HAP-1 (cell line): ENCODE measurements at regions not wholly inside any gene's neighbourhood (a gene's known extent, or its start where the extent isn't known, plus 50 kb on each side); places are given as distances from the start of the nearest gene placed in this dataset.
A peak's percentile ranks its signal among the peaks of the same experiment; 100 is the strongest.

Experiments used
- DNase-seq, 2 experiments: peaks; one replicate each; pipeline ENCODE4 v3.0.0-alpha.2; 2016 to 2020; ENCODE audit warnings: low spot score in 2 of 2
- H3K27me3 ChIP-seq: fragments of 250-450 bp; sonication (Bioruptor Pico); 2 replicates; pipeline ENCODE4 v1.5.1; 2020; ENCODE audit warnings: low read depth, mild to moderate bottlenecking, moderate library complexity
- H3K36me3 ChIP-seq: fragments of 250-450 bp; sonication (Bioruptor Pico); replicated peaks from 2 replicates; pipeline ENCODE4 v1.5.1; 2020; ENCODE audit warnings: mild to moderate bottlenecking
- H3K4me1 ChIP-seq: fragments of 250-450 bp; sonication (Bioruptor Pico); 2 replicates; pipeline ENCODE4 v1.5.1; 2020; ENCODE audit warnings: mild to moderate bottlenecking
- H3K4me3 ChIP-seq: fragments of 250-450 bp; sonication (Bioruptor Pico); 2 replicates; pipeline ENCODE4 v1.5.1; 2020; ENCODE audit warnings: mild to moderate bottlenecking, moderate library complexity
- H3K9me3 ChIP-seq: fragments of 250-450 bp; sonication (Bioruptor Pico); 2 replicates; pipeline ENCODE4 v1.5.1; 2020; ENCODE audit warnings: mild to moderate bottlenecking, moderate library complexity
- in situ Hi-C: fragments of 300-500 bp; cut with MboI; formaldehyde crosslinking; loops from 3 replicates; pipeline ENCODE4 v1.14.3; 2020; ENCODE audit warnings: low sequenced_read_pairs, inconsistent platforms, mixed read lengths

DNA sequence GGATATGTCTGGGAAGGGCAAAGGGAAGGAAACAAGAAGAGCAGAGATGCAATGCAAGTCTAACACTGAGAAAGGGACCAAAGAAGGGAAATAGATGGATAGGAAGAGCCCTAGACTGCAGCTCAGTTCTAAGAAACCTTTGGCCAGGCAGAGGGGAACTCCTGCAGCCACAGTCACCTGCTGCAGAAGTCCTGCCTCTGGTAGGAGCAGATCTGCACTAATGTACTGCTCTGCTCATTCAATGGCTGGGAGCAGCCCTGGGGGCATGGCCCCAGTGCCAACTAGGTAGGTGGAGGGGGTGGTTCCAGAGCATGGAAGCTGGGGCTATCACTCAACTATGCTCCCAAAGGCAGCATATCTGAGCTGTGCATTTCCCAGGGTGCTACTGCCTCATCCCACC lies 388.9 kb downstream of the PCNX1 start:
- no peaks in the 10 kb centered on the region for H3K9me3 ChIP-seq
- in situ Hi-C loops: no loop called here
- no peak overlapping the region for H3K4me3 ChIP-seq
- H3K27me3 ChIP-seq: no peaks in the 10 kb centered on the region
- H3K36me3 ChIP-seq: no peaks in the 10 kb centered on the region
- H3K4me1 ChIP-seq: no peaks in the 10 kb centered on the region
- no peak for DNase-seq

DNA sequence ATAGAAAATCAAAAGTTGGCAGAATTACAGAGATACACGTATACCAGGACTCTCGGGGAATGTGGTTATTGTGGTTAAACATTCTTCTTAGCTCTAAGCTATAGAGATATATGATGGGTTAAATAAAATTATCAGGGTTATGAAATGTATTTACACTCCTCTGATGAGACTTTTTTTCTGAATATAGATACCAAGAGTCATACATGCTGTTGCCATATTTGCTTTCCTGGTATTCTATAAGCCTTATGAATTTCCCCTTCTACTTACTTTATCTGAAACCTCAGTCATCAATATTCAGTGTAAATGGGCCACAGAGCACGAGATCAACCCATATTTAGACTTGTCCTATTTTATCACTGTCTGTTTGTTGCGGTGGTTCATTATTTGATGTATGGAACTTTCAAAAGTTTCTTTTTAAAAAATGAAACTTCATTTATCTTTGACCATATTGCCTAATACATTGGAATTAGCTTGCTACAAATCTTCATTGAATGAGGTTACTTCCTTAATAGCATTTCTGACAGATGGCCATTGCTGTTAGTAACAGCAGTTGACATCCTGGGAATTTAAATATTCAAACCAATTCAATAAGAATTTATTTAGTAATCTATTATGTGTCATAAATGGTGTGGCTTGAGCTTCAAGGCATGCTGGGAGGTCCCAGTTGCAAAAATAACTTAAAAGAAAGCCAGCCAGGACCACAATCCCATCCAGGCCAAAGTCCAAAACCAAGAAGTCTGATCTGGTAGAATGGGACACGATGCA lies 393.5 kb downstream of the PCNX1 start:
- no peaks in the 10 kb centered on the region for H3K9me3 ChIP-seq
- H3K4me3 ChIP-seq: no peak overlapping the region
- no peaks in the 10 kb centered on the region for H3K36me3 ChIP-seq
- in situ Hi-C loops: no loop called here
- H3K27me3 ChIP-seq: no peaks in the 10 kb centered on the region
- no peaks in the 10 kb centered on the region for H3K4me1 ChIP-seq
- DNase-seq: no peak

DNA sequence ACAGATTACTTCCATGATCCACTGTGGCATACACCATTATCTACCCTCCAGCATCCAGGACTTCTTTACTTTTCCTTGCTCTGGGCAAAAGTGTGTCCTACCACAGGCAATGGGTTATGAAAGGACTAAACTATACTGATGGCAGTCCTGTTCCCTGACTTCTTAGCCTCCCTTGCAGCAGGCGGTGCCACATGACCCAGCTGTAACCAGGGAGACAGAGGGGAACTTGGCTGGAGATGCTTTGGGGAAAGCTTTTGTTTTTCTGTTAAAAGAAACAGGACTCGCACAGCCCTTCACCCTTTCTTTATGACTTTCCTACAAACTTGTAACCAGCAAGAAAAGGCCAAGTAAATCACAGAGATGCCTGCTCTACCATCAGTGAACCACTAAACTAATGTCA lies 394.4 kb downstream of the PCNX1 start:
- DNase-seq: no peak
- Histone ChIP-seq H3K4me3 (no peak overlapping the region), H3K4me1 (no peaks in the 10 kb centered on the region), H3K36me3 (no peaks in the 10 kb centered on the region), H3K9me3 (no peaks in the 10 kb centered on the region), H3K27me3 (no peaks in the 10 kb centered on the region)
- in situ Hi-C loops: no loop called here

DNA sequence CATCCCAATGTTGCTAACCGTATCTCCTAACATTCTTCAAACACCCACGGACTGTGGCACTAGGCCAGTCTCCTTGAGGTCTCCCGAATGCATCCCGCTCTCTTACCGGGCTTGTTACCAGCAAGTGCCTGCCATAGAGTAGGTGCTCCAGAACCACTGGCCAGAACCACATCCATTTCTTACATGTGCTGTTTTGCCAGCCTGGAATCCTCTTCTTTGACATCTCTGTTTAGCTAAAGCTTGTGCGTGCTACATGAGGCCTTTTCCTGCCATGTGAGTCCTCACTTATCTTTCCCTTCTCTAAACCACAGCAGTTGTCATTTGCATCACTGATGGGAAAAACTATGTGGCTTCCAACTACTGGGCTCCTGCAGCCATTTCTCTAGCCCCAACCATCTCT lies 397.4 kb downstream of the PCNX1 start:
- Histone ChIP-seq H3K4me1 (no peaks in the 10 kb centered on the region), H3K4me3 (no peak overlapping the region), H3K36me3 (no peaks in the 10 kb centered on the region), H3K9me3 (no peaks in the 10 kb centered on the region), H3K27me3 (peaks cover 2% of the 10 kb centered on the region; the same call in 1 of the 2 replicates)
- in situ Hi-C loops: no loop called here
- no peak for DNase-seq

DNA sequence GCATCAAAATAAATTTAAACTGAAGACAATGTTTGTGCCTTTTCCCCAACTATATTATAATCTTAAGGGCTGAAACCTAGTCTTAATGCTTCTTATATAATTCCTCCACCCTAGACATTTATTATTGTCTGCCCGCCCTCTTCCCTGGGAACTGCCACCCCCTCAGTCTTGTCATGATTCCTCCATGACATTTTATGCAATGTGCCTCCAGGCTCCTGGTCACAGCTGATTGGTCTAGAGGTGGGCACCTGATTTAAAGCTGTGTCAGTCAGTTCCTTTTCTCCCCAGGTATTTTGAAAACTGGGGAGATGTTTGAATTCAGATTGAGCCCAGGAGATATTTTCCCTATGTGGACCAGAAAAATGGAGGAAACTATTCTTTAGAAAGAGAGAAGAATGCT lies 401.4 kb downstream of the PCNX1 start:
- H3K27me3 ChIP-seq: peaks cover 5% of the 10 kb centered on the region; the same call in 1 of the 2 replicates
- H3K4me3 ChIP-seq: no peak overlapping the region
- in situ Hi-C loops: no loop called here
- no peak for DNase-seq
- no peaks in the 10 kb centered on the region for H3K36me3 ChIP-seq
- H3K9me3 ChIP-seq: no peaks in the 10 kb centered on the region
- H3K4me1 ChIP-seq: no peaks in the 10 kb centered on the region

DNA sequence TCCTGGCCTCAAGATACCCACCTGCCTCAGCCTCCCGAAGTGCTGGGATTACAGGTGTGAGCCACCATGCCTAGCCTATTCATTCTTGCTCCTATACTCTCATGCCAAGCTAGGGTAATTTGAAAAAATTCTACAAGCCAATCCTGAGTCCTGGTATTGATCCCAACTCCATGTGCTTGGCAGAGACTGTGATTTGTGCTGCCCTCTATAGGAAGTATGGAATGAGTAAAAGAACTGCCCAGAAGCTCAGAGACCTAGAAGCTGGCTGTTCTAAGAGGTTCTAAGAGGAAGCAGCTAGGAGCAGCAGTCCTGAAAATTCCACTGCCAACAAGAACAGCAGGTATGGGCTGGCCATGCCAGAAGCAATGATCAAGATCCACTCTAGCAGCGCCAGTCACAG lies 402.5 kb downstream of the PCNX1 start:
- in situ Hi-C loops: no loop called here
- Histone ChIP-seq H3K9me3 (no peaks in the 10 kb centered on the region), H3K36me3 (no peaks in the 10 kb centered on the region), H3K4me3 (no peak overlapping the region), H3K27me3 (peaks cover 5% of the 10 kb centered on the region; the same call in 1 of the 2 replicates), H3K4me1 (no peaks in the 10 kb centered on the region)
- no peak for DNase-seq

DNA sequence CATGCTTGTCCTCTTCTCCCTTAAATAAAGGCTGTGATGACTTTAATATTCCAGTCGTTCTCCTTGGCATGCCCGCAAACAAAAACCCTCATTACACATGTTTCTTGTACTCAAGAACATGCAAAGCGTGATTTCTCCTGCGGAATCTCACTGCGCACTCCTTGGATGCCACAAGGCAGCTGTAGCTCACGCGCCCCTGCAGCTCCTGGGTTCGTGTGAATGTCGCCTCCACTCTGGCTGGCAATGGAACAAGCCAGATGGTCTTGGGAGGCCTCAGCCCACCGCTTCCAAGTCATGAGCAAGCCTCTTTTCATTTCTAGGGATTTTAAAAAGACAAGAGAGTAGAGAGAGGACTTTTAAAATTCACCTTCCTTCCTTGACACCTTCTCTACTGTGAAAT lies 403.8 kb downstream of the PCNX1 start:
- no peaks in the 10 kb centered on the region for H3K4me1 ChIP-seq
- DNase-seq: no peak
- H3K9me3 ChIP-seq: no peaks in the 10 kb centered on the region
- no peak overlapping the region for H3K4me3 ChIP-seq
- peaks cover 5% of the 10 kb centered on the region; the same call in 1 of the 2 replicates for H3K27me3 ChIP-seq
- H3K36me3 ChIP-seq: no peaks in the 10 kb centered on the region
- in situ Hi-C loops: no loop called here

DNA sequence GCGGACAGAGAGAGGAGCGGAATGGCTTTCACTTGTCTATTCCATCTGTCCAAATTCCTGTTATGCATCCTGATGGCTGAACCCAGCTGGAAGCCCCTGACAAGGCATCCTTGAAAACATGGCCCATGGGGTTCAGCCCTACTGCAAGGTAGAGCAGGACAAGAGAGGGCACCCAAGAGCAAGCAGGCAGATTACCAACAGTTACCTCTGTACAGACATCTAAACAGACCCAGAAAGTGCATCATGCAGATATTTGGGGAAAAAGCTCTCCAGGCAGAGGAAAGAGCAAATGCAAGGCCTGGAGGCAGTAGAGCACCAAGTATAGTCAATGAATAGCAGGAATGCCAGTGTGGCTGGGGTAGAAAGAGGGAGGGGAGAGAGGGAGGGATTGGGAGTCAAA lies 407.5 kb downstream of the PCNX1 start:
- no peaks in the 10 kb centered on the region for H3K9me3 ChIP-seq
- H3K36me3 ChIP-seq: no peaks in the 10 kb centered on the region
- in situ Hi-C loops: no loop called here
- no peak for DNase-seq
- H3K4me3 ChIP-seq: no peak overlapping the region
- 0 out of 2 replicates have a peak, but pooled peaks cover 3% of the 10 kb centered on the region for H3K27me3 ChIP-seq
- H3K4me1 ChIP-seq: no peaks in the 10 kb centered on the region

DNA sequence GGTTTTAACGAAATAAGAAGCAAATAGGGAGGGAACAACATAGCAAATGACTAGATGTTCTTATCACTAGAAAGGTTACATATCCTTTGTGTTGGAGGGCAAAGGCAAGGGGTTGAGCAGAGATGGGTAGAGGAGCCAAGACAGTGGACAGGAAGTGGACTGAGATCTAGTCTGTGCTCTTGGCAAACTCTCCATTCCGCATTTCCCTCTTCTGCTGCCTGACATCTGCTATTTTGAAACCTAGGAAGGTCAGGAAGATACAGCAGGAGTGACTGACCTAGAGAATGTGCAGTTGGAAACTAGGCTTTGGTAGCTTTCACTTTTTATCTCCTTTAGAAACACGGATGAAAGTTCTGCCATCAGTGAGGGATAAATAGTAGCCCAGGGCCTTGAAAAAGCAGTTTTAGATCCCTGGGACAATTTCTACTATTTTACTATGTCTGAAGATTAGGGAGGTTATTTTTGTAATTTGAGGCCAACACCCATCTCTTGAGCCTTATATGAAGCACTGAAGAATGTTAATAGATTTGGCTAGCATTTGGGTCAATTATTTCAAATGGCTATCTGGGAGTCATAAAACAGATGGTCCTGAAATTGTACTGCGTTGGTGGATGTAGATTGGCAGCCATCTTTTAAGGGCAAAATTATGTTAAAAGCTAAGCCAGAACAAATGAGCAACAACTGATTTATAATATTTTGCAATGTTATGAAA lies 410.3 kb downstream of the PCNX1 start:
- no peaks in the 10 kb centered on the region for H3K36me3 ChIP-seq
- no peak overlapping the region for H3K4me3 ChIP-seq
- in situ Hi-C loops: no loop called here
- peaks cover 4% of the 10 kb centered on the region; the same call in 1 of the 2 replicates for H3K4me1 ChIP-seq
- H3K9me3 ChIP-seq: no peaks in the 10 kb centered on the region
- DNase-seq: no peak
- no peaks in the 10 kb centered on the region for H3K27me3 ChIP-seq

DNA sequence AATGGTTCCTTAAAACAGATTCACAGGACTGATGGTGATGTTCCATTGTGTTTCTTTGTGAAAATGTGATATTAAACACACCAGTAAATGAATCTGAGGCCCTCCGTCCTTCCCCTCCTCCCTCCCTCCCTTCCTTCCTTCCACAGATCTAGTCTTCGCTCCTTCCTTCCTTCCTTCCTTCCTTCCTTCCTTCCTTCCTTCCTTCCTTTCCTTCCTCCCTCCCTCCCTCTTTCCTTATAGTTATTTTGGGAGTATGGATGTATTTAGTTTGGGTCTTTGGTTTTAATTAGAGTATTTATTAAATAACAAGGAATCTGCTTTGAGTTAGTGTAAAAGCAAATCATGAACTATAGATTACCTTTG lies 410.8 kb downstream of the PCNX1 start:
- Histone ChIP-seq H3K4me3 (no peak overlapping the region), H3K9me3 (no peaks in the 10 kb centered on the region), H3K27me3 (no peaks in the 10 kb centered on the region), H3K4me1 (peaks cover 4% of the 10 kb centered on the region; the same call in 1 of the 2 replicates), H3K36me3 (no peaks in the 10 kb centered on the region)
- no peak for DNase-seq
- in situ Hi-C loops: no loop called here

DNA sequence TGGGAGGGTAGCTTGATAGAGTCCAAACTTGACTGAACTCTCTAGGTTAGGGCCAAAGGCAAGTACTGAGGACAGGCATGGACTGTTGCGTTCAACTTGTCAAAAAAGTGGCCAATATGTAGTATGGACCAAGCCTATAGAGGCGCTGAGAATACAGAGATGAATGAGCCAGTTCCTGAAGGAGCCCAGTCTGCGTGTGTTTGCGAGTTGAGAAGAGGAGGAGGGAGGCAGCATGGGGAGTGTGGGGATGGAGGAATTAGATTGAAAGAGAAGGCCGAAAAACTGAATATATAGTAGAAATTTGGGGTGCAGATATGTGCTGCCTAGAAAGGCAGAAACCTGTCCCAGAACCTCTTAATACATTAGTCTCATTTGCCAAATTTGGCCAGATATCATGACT lies 412.4 kb downstream of the PCNX1 start:
- Histone ChIP-seq H3K4me3 (peak overlapping the region; percentile 70), H3K4me1 (peaks cover 4% of the 10 kb centered on the region; the same call in 1 of the 2 replicates), H3K27me3 (no peaks in the 10 kb centered on the region), H3K36me3 (no peaks in the 10 kb centered on the region), H3K9me3 (no peaks in the 10 kb centered on the region)
- peak; percentile 2 to 18 for DNase-seq
- in situ Hi-C loops: no loop called here

DNA sequence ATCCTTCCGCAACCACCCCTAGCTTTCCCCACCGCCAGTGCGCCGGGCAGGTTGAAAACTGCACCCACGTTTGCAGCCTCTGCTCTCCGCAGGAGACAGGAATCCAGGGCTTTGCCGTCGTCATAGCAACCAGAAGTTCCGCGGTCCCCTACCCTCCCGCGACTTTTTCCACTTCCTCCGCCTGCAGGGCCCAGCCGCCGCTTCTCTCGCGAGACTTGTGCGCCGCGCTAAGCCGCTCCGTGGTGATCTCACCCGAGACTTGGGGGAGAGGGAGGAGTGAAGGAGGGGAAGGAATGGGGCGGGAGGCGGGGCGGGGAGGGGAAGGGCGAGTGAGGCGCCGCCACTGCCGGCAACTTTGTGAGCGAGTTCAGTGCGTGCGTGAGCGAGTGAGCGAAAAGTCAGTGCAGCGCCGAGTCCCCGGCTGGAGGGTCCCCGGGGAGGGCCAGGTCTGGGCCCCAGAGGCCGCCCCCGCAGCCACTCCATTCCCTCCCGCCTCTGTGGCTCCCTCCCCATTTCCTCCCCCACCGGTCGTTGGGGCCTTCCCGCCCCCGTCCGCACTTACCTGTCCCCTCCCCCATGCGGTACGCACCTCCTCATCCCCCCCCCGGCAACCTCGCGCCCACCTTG lies 413.0 kb downstream of the PCNX1 start, which contains the start of gene SIPA1L1:
Gene SIPA1L1 (plus strand): TSS at position 370 of the 627 bp plus-strand sequence.
- Histone ChIP-seq H3K9me3 (no peaks in the 10 kb centered on the region), H3K4me1 (peaks cover 4% of the 10 kb centered on the region; the same call in 1 of the 2 replicates), H3K36me3 (no peaks in the 10 kb centered on the region), H3K4me3 (peak within 1 kb of the TSS; percentile 70), H3K27me3 (no peaks in the 10 kb centered on the region)
- in situ Hi-C loops: no loop called here
- DNase-seq: peak; percentile 98

DNA sequence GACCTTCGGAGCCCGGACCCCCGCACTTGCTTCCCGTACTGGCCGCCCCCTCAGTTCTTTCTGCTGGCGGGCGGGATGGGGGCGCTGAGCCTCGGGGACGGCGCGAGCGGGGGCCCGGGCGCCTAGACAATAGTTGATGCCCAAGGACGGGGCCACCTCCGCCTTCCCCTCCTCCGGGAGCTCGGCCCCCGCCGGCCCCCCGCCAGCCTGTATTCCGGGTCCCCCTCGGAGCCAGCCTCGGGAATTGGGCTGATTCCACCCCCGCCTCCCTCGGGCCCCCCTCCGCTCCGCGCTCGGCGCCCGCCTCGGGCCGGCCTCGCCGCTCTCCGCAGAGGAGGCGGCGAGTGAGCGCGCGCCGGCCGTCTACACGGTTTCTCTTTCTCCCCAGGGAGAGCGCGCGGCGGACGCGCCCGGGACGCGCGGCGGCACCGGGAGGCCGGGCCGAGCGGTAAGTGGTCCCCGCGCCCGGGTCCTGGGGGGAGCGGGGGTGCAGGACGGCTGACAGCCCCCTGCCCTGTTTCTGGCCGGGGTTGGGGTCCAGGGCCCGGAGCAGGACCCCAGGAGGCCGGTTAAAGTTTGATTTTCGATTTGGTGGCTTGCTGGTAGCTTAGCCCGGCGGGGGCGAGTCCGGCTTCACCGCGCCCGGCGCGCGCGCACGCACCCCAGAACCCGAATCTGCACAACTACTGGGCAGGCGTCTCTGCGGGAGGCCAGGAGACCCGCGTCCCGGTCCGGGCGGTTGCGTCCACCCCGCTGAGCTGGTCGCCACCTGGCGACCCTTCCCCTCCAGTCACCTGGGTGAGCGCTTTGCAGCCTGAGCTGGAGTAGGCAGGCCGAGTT lies 413.7 kb downstream of the PCNX1 start:
- peak; percentile 27 to 67 for DNase-seq
- H3K27me3 ChIP-seq: no peaks in the 10 kb centered on the region
- no peaks in the 10 kb centered on the region for H3K9me3 ChIP-seq
- peaks cover 4% of the 10 kb centered on the region; the same call in 1 of the 2 replicates for H3K4me1 ChIP-seq
- H3K4me3 ChIP-seq: peak overlapping the region; percentile 70
- in situ Hi-C loops: no loop called here
- no peaks in the 10 kb centered on the region for H3K36me3 ChIP-seq
